GM19023 (cell line): ENCODE measurements at regions not wholly inside any gene's neighbourhood (a gene's known extent, or its start where the extent isn't known, plus 50 kb on each side); places are given as distances from the start of the nearest gene placed in this dataset.

Experiments used
- ATAC-seq: cut with Tn5 transposase; IDR thresholded peaks from one replicate; pipeline ENCODE4 v1.9.1; 2021; ENCODE audit warnings: mild to moderate bottlenecking, moderate library complexity; ENCODE audit not compliant: unreplicated experiment

DNA sequence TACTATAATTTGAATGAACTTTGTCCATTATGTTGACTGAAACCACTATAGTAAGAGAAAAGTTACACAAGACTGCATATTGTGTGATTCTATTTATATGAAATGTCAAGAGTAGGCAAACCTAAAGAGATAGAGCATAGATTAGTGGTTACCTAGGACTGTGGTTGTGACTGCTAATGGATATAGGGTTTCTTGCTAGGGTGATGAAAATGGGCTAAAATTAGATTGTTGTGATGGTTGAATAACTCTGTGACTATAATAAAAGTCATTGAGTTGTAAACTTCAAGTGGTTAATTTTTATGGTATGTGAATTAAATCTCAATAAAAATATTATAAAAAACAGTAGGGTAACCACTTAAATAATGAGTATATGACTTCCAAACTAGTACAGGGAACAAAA lies 142.9 kb upstream of the AHR start:
- ATAC-seq = no peak

DNA sequence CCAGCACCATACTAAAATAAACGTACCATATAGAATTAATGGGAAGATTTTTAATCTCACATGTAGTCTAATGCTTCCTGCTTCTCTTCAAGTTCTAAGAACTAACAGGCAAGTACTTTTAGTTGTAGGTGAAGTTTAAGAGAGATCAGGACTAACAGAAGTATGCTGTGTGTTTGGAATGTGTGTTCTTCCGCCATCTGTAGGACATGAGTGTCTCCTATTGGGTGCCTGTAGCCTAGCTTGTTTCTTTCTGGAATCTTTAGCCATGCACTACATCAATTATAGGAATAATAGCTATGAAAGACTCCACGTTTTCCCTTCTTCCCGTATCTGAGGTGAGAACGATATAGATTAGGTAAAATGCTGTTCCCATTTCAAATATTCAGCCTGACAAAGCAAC lies 140.2 kb upstream of the AHR start:
- ATAC-seq = no peak

DNA sequence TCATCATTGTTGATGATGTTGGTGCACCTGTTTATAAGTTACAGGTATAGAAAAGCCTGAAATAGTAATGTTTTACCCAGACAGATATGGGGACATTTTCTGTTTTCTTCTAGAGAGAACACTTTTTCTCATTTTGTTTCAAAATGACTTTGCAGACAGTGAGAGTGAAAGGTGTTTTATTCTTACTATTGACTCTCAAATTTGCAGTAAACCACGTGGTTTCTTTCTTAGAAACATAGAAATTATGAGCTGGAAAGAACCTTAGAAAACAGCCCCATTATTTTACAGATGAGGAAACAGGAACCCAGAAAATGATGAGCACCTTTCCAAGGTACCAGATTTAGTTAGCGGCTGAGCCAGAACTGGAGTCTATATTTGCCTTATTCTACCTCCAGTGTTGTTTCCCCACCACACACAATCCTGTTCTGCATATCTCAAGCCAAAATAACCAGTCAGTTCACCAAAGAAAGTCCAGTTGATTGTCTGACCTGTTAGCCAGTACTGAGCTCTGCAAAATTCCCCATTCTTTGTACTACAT lies 138.9 kb upstream of the AHR start:
- peak; percentile 90 for ATAC-seq

DNA sequence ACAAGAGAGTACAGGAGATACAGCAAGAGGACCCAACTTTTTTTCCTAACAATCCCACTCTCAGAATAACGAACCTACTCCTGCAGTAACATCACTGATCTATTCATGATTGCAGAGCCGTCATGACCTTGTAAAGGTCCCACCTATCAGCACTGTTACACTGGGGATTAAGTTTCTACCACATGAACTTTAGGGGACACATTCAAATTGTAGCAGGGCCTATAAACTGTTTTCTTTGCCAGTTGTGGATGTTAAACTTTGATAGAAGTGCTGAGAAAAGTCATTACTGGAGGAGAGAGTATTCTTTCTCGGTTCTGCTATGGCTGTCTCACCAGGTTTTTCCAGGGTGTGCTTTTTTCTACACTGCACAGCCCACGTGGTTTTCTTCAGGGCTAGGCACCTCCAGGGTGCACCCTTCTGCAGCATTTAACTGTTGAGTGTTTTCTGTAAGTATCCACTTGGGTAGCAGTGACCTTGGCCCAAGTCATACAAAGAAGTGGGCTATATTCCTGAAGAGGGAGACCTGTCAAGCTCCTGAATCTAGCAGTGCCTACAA lies 131.6 kb upstream of the AHR start:
- no peak for ATAC-seq

DNA sequence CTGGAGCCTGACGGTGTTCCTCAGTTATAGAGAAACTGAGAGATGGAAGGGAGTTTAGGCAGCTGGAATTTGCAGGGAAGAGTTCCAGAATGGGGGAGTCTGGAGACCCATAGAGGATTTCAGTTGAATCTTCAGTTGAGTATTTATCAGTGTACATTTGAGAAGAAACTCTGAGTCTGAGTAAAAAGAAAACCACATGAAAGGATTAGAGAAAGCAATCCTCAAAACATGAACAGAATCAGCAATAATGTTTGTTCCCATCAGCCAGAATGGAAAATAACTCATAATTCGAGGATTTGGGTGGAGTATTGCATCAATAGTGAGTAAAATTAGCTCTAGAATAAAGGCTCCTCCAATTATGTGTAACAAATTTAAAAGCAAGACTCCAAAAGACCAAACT lies 130.0 kb upstream of the AHR start:
- ATAC-seq = no peak

DNA sequence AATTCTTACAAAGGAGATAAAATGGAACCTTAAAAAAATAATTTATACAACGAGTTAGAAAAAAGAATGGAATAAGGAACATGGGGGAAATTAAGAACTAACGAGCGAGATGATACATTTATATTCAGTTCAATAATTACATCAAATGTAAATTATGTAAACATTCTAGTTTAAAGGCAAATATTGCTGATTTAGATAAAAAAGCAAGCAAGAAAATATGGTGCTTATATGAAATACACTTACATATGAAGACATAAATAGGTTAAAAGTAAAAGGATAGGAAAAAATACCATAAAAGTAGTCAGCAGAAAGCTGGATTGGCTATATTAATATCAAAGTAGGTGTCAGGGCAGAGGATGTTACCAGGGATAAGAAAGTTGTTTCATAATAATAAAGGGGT lies 127.0 kb upstream of the AHR start:
- no peak for ATAC-seq

DNA sequence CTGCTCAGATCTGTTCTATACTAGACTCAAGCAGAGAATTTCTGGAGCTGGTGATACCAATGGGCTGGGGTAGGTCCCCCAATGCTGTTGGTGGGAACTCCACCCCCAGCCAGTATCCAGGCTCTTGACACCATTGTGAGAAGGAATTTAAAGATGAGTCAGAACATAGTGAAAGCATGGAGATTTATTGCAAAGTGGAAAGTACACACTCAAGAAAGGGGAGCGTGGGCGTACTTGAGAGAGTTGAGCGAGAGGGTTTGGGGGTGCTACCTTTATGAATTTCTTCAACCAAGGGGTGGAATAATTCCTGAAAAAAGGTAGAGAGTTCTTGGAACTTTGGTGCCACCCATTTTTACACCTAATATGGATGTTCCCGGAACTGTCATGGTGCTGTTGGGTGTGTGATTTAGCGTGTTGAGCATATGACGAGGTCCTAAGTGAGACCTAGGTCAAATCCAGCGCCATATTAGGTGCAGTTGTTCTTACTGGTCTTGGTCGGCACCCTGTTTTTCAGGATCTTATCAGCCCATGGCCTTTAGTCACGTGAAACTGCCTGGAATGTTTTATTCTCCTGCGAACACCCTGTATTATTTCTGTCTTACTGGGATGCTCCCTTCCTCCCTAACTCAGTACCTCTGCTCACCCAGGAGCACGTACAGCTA lies 122.0 kb upstream of the AHR start:
- ATAC-seq = no peak

DNA sequence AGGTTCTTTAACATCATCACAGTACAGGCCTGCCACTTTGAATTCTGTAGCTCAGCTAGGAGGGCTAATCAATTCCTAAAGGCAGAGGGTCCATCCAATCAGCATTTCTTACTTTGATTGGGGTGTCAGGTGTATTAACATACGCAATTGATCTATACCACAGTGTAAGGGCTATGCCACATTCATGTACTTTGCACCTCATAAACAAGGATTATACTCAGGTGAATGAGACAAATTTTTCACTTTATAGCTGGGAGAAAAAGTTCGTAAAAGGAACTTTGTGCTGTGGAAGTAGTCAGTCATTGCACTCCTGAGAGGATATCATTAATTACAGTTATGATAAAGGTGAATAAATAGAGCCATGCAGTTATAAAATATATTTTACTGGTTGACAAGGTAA lies 119.9 kb upstream of the AHR start:
- no peak for ATAC-seq

DNA sequence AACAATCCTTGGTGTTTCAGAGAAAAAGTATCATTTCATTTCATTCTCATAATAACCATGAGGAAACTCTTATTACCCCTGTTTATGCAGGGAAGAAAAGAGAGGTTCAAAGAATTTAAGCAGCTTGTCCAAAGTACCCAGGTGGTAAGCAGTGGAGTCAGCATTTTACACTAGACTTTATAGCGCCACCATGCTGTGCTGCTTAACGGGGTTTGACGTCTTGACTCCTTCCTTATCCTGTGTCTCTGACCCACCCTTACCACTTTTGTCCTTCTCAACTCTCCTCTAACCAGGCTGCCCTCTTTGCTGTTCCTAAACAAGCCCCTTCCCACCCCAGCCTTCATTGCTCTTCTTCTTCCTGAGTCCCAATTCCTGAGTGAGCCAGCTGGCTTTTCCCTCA lies 117.0 kb upstream of the AHR start:
- no peak for ATAC-seq

DNA sequence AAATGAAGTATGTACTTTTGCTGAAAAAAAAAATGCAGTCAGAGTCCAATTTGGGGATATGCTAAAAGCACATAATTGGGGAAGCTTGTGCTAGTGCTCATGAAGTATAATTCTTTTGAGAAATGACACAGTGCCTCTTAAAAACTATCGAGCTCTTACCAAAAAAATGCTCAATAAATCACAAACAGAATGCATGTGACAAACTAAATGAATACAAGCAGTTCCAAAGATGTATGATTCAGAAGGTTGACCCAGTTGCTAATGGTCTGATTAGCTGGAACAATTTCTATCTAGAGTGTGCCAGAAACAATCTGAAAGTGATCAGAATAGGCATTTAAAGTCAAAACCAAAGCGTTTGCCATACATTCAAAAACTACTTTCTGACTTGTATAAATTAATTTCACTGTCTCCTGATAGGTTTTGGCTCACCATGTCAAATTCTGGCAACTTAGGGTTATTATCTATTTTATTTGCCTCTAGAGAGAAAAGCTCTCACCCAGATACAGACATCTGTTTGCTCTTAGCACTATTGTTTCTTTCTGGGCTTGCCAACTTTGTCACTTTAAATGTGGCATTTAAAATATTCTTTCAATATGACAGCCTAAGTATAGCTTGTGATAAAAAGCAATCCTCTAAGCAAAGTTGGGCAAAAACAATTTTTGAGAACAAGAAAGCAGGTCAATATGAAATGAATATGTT lies 114.7 kb upstream of the AHR start:
- ATAC-seq = no peak

DNA sequence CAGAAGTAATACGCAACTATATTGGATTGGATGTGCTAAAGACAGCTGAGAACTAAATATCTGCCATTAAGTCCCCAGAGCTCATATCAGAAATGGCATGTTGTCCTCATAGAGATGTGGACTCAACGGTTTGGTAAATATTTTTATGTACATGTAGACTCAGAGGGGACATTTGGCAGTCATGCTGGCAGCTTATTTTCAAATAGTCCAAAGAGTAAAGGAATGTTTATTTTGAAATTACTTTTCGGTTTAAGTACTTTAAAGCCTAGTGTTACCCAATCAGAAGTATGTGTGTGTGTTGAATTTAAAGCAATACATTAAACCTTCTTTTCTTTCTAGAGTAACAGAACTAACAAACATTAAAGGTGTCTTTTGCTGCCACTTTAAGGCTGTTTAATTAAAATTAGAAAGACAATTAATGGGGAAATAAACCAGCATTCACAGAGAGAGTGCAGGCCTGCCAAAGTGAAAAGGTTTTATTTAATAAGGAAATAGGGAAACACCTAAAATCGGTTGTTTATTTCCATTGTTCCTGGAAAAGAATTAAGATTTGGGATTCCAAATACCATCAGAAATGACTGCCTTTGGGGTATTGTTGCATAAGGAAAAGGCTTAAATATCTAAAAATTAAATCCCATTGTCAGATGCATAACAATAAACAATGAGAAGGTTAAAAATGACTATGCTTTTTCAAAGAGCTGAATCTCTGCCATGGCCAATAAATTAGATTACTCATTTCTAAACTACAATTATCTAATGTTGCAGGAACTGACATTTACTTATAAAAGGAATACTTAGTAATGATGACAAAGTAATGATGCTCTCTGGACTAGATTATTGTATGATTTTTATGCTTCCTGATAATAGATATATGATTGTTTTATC lies 113.4 kb upstream of the AHR start:
- peak; percentile 27 for ATAC-seq

DNA sequence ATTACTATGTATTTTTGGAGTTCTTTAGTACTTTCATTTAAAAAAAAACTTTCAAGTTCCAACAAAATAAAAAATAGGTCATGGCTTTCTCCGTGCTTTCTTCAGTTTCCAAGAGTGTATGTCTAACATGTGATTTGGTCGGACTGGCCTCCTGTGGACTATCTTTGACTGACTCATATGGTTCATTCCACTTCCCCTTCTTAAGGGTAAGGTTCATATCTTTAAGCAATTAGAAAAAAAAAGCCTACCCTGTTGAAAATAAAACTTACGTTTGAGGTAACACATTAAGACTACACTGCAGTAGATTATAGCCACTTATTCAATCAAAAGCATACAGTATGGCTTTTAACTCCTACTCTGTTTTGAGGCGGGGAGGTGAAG lies 112.8 kb upstream of the AHR start:
- peak; percentile 98 for ATAC-seq

DNA sequence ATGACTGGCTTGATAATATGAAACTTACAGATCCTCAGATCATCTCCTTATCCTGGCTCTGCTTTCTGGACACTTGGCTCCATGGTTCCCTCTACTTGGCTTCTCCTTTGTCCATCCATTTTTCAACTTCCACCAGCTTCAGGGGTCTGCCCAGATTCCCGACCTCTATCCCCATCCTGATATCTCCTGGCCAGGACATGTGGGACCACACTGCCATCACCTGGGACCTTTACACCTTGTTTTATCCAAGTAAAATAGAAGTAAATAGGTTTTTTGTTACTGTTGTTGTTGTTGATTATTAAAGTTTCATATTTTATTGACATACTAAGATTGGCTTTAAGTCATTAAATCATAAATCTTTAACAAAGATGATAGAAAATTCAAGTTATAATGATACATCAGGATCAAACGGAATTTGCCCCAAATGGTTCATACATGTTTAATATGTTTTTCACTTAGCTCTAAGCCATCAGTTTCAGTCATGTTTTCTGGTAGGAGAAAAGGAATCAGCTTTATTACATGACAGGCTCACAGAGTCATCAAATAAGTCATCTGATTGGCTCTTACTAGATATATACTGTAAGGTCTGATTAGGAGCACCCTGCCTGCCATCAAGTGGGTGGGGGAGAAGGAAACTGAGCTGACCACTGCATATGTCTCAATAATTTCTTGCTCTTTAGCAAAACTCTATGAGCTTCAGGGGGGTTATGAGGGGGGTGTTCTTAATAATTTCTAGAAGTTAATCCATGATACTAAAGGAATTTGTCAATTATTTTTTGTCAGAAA lies 111.5 kb upstream of the AHR start:
- no peak for ATAC-seq

DNA sequence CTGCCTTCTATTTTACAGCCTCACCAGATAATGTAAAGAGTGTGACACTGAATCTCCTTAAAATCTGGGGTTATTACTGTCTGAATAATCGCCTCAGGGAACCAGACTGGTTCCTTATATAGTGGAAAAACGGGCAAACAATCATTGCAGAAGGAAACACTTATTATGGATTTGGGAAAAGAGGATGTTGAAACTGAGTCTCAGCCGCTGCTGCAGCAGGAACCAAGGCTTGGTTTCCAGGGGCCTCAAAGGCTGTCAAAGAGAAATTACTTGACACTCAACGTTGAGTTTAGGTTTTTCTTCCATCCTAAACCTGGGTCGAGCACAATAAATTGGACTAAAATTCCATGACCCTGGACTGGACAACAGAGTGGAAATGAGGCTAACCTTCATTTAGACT lies 103.8 kb upstream of the AHR start:
- no peak for ATAC-seq

DNA sequence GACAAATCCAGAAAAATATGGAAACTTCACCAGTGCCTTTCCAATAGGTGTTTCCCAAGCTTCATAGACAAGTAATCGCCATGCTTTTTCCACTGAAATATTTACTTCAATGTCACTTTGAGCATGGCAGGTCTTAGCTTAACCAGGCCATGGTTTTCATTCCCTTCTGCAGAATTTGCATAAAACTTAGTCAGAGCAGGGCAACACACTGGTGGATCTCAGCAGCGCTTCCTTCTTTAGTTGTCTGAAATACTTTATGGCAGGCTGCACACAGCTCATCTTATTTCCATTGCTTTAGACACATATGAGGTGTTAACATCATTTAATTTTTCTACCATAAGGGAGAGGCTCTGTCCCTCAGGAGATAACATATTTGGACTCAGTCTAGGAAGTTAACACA lies 102.9 kb upstream of the AHR start:
- peak; percentile 92 for ATAC-seq

DNA sequence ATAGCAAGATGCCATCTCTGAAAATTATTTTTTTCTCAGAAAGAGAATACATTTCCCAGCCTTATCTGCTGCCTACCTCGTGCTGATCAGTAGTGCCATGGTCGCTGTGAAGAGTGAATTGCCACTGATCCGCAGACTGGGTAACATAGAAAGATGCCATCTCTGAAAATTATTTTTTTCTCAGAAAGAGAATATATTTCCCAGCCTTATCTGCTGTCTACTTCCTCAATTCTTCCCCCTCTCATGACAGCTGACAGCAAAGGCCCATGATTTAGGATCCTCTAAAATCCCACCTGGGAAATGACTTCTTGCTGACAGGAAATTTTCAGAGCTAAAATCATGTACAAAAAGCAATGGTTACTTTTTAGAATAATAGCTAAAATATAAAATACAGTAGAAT lies 92.5 kb upstream of the AHR start:
- ATAC-seq = no peak

DNA sequence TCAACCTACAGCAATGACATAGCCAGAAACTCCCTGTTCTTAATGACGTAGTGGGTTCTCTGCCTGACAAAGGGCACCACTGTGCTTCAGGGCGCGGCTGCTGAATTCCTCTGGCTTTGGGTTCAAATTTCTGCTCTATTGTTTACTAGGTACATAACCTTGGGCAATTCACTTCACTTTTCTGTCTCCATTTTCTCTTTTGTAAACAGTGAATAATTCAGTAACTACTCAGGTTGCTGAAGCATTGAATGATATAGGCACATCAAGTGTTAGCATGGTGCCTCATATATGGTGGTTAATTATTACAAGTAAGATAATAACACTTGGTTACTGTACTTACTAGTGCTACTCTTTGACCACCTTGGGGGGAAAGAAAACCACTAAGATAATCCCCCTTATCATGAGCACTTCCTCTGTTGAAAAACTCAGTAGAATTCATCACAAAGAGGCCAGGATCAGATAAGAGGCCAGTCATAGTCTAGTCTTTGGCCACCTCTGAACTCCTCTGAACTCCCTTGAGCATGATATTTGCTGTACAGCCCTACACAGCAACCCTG lies 92.0 kb upstream of the AHR start:
- no peak for ATAC-seq

DNA sequence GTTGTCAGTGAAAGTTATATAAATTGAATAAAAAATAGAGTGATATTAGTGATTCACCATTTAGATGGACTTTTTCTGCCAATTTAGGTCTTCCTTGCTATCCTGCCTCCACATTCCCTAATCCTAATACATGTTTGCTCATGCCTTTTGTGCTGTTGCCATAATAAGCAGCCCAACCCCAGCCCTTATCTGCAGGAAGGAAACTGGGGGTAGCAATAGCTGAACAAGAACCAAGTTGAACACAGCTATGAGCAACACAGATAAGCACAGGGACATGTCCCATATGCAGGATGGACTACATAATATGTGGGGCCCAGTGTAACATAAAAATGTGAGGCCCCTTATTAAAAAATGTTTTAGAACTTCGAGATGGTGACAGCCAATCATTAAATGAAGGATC lies 91.2 kb upstream of the AHR start:
- no peak for ATAC-seq

DNA sequence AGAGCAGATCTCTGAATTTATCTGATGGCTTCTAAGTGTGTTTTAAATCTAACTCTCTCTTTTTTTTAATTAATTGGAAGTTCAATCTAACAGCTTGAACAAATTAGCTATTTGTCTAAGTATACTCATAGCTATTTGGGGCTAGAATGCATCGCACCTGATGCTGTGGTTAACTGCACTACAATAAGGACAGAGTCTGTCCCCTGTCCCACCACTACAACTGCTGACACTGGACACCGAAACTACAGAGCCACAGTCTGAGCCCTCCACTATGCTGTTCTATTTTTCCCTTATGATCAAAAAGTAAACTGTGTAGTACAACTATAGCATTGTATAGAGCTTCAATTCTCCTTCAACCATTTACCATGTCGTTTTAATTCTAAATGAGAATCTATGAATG lies 89.4 kb upstream of the AHR start:
- ATAC-seq = no peak

DNA sequence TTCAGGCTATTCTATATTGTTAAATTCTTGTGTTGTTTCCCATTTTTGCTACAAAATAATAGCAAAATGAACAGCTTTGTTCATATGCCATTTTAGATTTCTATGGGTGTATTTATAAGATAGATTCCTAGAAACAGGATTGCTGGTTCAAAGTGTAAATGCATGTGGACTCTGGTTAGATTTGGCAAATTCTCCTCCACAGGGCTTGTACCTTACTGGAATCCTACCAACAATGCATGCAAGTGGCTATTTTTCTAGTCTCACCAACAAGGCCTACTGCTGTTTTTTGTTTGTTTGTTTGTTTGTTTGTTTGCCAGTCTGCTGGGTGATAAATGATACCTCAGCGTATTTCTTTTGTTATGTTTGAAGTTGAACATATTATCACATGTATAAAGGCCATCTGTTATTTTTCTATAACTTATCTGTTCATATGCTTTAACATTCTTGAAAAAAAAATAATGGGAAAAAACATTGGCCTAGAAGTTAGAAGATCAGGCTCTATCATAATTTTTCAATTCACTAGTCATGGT lies 87.1 kb upstream of the AHR start:
- no peak for ATAC-seq
